HCT116 (cell line): ENCODE measurements at regions not wholly inside any gene's neighbourhood (a gene's known extent, or its start where the extent isn't known, plus 50 kb on each side); places are given as distances from the start of the nearest gene placed in this dataset.

Experiments used
- ATAC-seq: fragments of 200-7000 bp; cut with Tn5 transposase; 2 replicates; pipeline ENCODE4 v1.9.1; 2020; ENCODE audit warnings: mild to moderate bottlenecking, moderate library complexity
- BruUV-seq: library from RNA; stranded (reverse); fragments of 400-500 nt; replicated peaks from 2 replicates; lab custom pipeline; 2021; lab: Mats Ljungman, UMichigan
- CTCF ChIA-PET: fragments of 300-600 bp; sonication (Branson Sonifier 250); formaldehyde crosslinking; loops from one replicate; lab custom pipeline; 2021; ENCODE audit warnings: antibody characterized with exemption; lab: Charles Lee
- POLR2A ChIA-PET: fragments of 300-600, 350-600 bp; sonication (Branson Sonifier 250); formaldehyde crosslinking; loops from one replicate; lab custom pipeline; 2021; ENCODE audit warnings: antibody characterized with exemption; lab: Charles Lee
- RAD21 ChIA-PET, 2 experiments: fragments of 300-600 bp; sonication (Branson Sonifier 250); formaldehyde crosslinking; loops; one replicate each; lab custom pipeline; 2023; ENCODE audit warnings: low total read pairs in 2 of 2; ENCODE audit not compliant: uncharacterized antibody in 2 of 2, unreplicated experiment in 2 of 2, low non-redundant PET in 1 of 2; lab: Charles Lee
- DNase-seq: peaks from one replicate; pipeline ENCODE4 v3.0.0-alpha.2; 2010; ENCODE audit warnings: low read depth, low spot score
- H2AFZ ChIP-seq: fragments of 200-600 bp; shearing (Covaris generic), sonication (generic); 2 replicates; pipeline ENCODE4 v1.6.1; 2017; ENCODE audit warnings: low read depth, mixed run types, mixed read lengths, antibody characterized with exemption, low read length; ENCODE audit not compliant: poor library complexity, severe bottlenecking
- H3K27ac ChIP-seq: 2 replicates; pipeline ENCODE4 v1.5.1; 2012; ENCODE audit warnings: low read depth, low read length
- H3K27me3 ChIP-seq: fragments of 200-600 bp; sonication (generic); 2 replicates; pipeline ENCODE4 v1.6.1; 2016; ENCODE audit warnings: mixed run types, low read length, mixed read lengths; ENCODE audit not compliant: insufficient read depth
- H3K36me3 ChIP-seq, 2 experiments: fragments of 200-500 bp in 1 of 2; fragments of 200-600 bp in 1 of 2; sonication (Bioruptor generic) in 1 of 2; sonication (generic) in 1 of 2; 2 replicates each; pipeline versions ENCODE4 v1.5.1 to v1.6.1; 2014 to 2016; ENCODE audit warnings: low read length in 2 of 2, inconsistent platforms in 1 of 2, mixed read lengths in 1 of 2, mixed run types in 1 of 2; ENCODE audit not compliant: insufficient read depth in 2 of 2, control insufficient read depth in 1 of 2
- H3K4me1 ChIP-seq, 2 experiments: fragments of 200-600 bp in 1 of 2; sonication (generic) in 1 of 2; 2 replicates each; pipeline versions ENCODE4 v1.5.1 to v1.6.1; 2012 to 2017; ENCODE audit warnings: low read length in 2 of 2, inconsistent platforms in 1 of 2, mild to moderate bottlenecking in 1 of 2, mixed read lengths in 1 of 2, mixed run types in 1 of 2, moderate library complexity in 1 of 2; ENCODE audit not compliant: insufficient read depth in 2 of 2, control insufficient read depth in 1 of 2
- H3K4me2 ChIP-seq: fragments of 200-600 bp; sonication (generic); 2 replicates; pipeline ENCODE4 v1.6.1; 2017; ENCODE audit warnings: mixed run types, low read length, mixed read lengths
- H3K4me3 ChIP-seq, 2 experiments: fragments of 200-600 bp in 1 of 2; sonication (generic) in 1 of 2; replicated peaks in 1 of 2; 2 replicates each; pipeline ENCODE4 v1.5.1; 2011 to 2016; ENCODE audit warnings: low read length in 2 of 2, control low read depth in 1 of 2, low read depth in 1 of 2, mild to moderate bottlenecking in 1 of 2, mixed read lengths in 1 of 2, mixed run types in 1 of 2
- H3K79me2 ChIP-seq: fragments of 200-600 bp; sonication (generic); 2 replicates; pipeline ENCODE4 v1.6.1; 2017; ENCODE audit warnings: mild to moderate bottlenecking, mixed run types, low read length, moderate library complexity, mixed read lengths; ENCODE audit not compliant: insufficient read depth
- H3K9ac ChIP-seq: fragments of 200-600 bp; sonication (generic); 2 replicates; pipeline ENCODE4 v1.6.1; 2016; ENCODE audit warnings: low read length, mixed read lengths
- H3K9me2 ChIP-seq: fragments of 200-600 bp; sonication (generic), shearing (Covaris generic); 2 replicates; pipeline ENCODE4 v1.6.1; 2017; ENCODE audit warnings: mixed run types, mild to moderate bottlenecking, moderate library complexity; ENCODE audit not compliant: insufficient read depth
- H3K9me3 ChIP-seq, 2 experiments: fragments of 200-500 bp in 1 of 2; fragments of 200-600 bp in 1 of 2; sonication (Bioruptor generic) in 1 of 2; sonication (generic) in 1 of 2; 2 replicates each; pipeline ENCODE4 v1.6.1; 2014 to 2017; ENCODE audit warnings: low read length in 2 of 2, mixed read lengths in 2 of 2, inconsistent platforms in 1 of 2, low read depth in 1 of 2, mild to moderate bottlenecking in 1 of 2, mixed run types in 1 of 2, moderate library complexity in 1 of 2; ENCODE audit not compliant: control insufficient read depth in 1 of 2, insufficient read depth in 1 of 2
- H4K20me1 ChIP-seq: fragments of 200-600 bp; sonication (generic), shearing (Covaris generic); 2 replicates; pipeline ENCODE4 v1.6.1; 2017; ENCODE audit warnings: mixed run types, mild to moderate bottlenecking, moderate library complexity; ENCODE audit not compliant: insufficient read depth
- ATF3 ChIP-seq: IDR thresholded peaks from 2 replicates; pipeline ENCODE4 v1.6.1; 2012
- CBX3 ChIP-seq: IDR thresholded peaks from 2 replicates; pipeline ENCODE4 v1.6.1; 2012; ENCODE audit warnings: low read depth
- CTCF ChIP-seq, 3 experiments: fragments of 200-600 bp in 1 of 3; sonication (generic) in 1 of 3; IDR thresholded peaks in 2 of 3; conservative IDR thresholded peaks in 1 of 3; 2 replicates each; pipeline ENCODE4 v1.5.1; 2012 to 2017; ENCODE audit warnings: low read depth in 2 of 3, low read length in 2 of 3, antibody characterized with exemption in 1 of 3, borderline replicate concordance in 1 of 3, control low read depth in 1 of 3, mild to moderate bottlenecking in 1 of 3, mixed read lengths in 1 of 3, mixed run types in 1 of 3, moderate library complexity in 1 of 3; ENCODE audit not compliant: insufficient read depth in 1 of 3
- ELF1 ChIP-seq: IDR thresholded peaks from 2 replicates; pipeline ENCODE4 v1.6.1; 2012; ENCODE audit warnings: low read depth, borderline replicate concordance
- RAD21 ChIP-seq: IDR thresholded peaks from 2 replicates; pipeline ENCODE4 v1.6.1; 2012; ENCODE audit warnings: low read depth, mild to moderate bottlenecking
- SRF ChIP-seq: IDR thresholded peaks from 2 replicates; pipeline ENCODE4 v1.6.1; 2012; ENCODE audit warnings: low read depth
- TCF7L2 ChIP-seq: IDR thresholded peaks from 2 replicates; pipeline ENCODE4 v1.7.0; 2011; ENCODE audit warnings: borderline replicate concordance, inconsistent platforms; ENCODE audit not compliant: insufficient read depth, insufficient read length; ENCODE audit errors: extremely low read depth
- ZFX ChIP-seq: fragments of 450-650 bp; IDR thresholded peaks from 2 replicates; pipeline ENCODE4 v1.6.1; 2017
- intact Hi-C: fragments of 100-400 bp; cut with micrococcal nuclease; formaldehyde crosslinking; loops from 2 replicates; pipeline ENCODE4 v1.10.0; 2022

GRCh38 chr15:29355477-29355876 is 85.9 kb upstream of the NSMCE3 start:
- no peaks in the 10 kb centered on the region for H4K20me1 ChIP-seq
- no TSS peak for BruUV-seq
- ChIA-PET POLR2A (no interaction called here), RAD21 (no interaction called here), CTCF (no interaction called here)
- no peak overlapping the region for H3K27ac ChIP-seq
- H3K9me3 ChIP-seq = no peaks in the 10 kb centered on the region
- no peaks in the 10 kb centered on the region for H3K4me1 ChIP-seq
- peaks cover 56% of the 10 kb centered on the region for H3K27me3 ChIP-seq
- H3K9ac ChIP-seq = no peak overlapping the region
- H3K36me3 ChIP-seq = no peaks in the 10 kb centered on the region
- TF ChIP-seq RAD21 (no peak), ATF3 (no peak), CTCF (IDR thresholded peaks at IDR 0.05 in 2 of 3, conservative IDR thresholded peaks at IDR 0.05 in 1 of 3; ENCODE audit: borderline replicate concordance in 1 of 3, insufficient read depth in 1 of 3, low read depth in 2 of 3, low read length in 2 of 3) (no peak), ELF1 (no peak), SRF (no peak), TCF7L2 (no peak)
- no peak overlapping the region for H2AFZ ChIP-seq
- no peak for DNase-seq
- H3K4me3 ChIP-seq = no peak overlapping the region
- no peak overlapping the region for H3K4me2 ChIP-seq
- intact Hi-C loops = no loop called here
- H3K79me2 ChIP-seq = no peaks in the 10 kb centered on the region
- ATAC-seq = no peak
- no peaks in the 10 kb centered on the region for H3K9me2 ChIP-seq

- Histone ChIP-seq H4K20me1 (no peaks in the 10 kb centered on the region), H3K27ac (no peak overlapping the region), H3K4me3 (no peak overlapping the region), H3K36me3 (no peaks in the 10 kb centered on the region), H3K27me3 (peaks cover 57% of the 10 kb centered on the region), H3K79me2 (no peaks in the 10 kb centered on the region), H3K4me2 (no peak overlapping the region), H3K9me3 (no peaks in the 10 kb centered on the region), H3K9me2 (no peaks in the 10 kb centered on the region), H3K9ac (no peak overlapping the region), H3K4me1 (no peaks in the 10 kb centered on the region), H2AFZ (no peak overlapping the region)
- ChIA-PET CTCF (no interaction called here), RAD21 (no interaction called here), POLR2A (no interaction called here)
- no TSS peak for BruUV-seq
- intact Hi-C loops = no loop called here
- no peak for DNase-seq
- no peak for TF ChIP-seq ZFX
- TF ChIP-seq CBX3 = no peak
- no peak for ATAC-seq
Observed at GRCh38 chr15:29352402-29352801, 82.8 kb upstream of the NSMCE3 start.
